ENCODE measurements at regions not wholly inside any gene's neighbourhood (a gene's known extent, or its start where the extent isn't known, plus 50 kb on each side); places are given as distances from the start of the nearest gene placed in this dataset.
"Not testable (repeated sequence)": the region's sequence is repeated elsewhere in the genome, so short reads cannot be mapped to it uniquely, and the experiment has no call there.

GRCh38 chr19:30066781-30067759, 125.0 kb downstream of the URI1 start:
- DNase-seq (ENCODE audit: low read depth in 2 of 2): no peak

GRCh38 chr19:30067956-30068506, 126.0 kb downstream of the URI1 start:
- not testable (repeated sequence) for DNase-seq (ENCODE audit: low read depth in 2 of 2)

GRCh38 chr19:30068528-30069395, 126.7 kb downstream of the URI1 start:
- DNase-seq (ENCODE audit: low read depth in 2 of 2): no peak

GRCh38 chr19:30069535-30070197, 127.6 kb downstream of the URI1 start:
- no peak for DNase-seq (ENCODE audit: low read depth in 2 of 2)

- no peak for DNase-seq (ENCODE audit: low read depth in 2 of 2)
Measured at GRCh38 chr19:30070198-30070967, 128.3 kb downstream of the URI1 start.

GRCh38 chr19:30070968-30071632, 129.1 kb downstream of the URI1 start:
- DNase-seq (ENCODE audit: low read depth in 2 of 2): no peak

- no peak for DNase-seq (ENCODE audit: low read depth in 2 of 2)
Measured at GRCh38 chr19:30071871-30072270, 129.8 kb downstream of the URI1 start.

- no peak for DNase-seq (ENCODE audit: low read depth in 2 of 2)
Measured at GRCh38 chr19:30073152-30074000, 131.3 kb downstream of the URI1 start.

GRCh38 chr19:30074096-30074495, 132.1 kb downstream of the URI1 start:
- DNase-seq (ENCODE audit: low read depth in 2 of 2): no peak

- DNase-seq (ENCODE audit: low read depth in 2 of 2): no peak
Measured at GRCh38 chr19:30074741-30075715, 133.0 kb downstream of the URI1 start.

GRCh38 chr19:30076101-30076551, 134.1 kb downstream of the URI1 start:
- DNase-seq (ENCODE audit: low read depth in 2 of 2): no peak

- DNase-seq (ENCODE audit: low read depth in 2 of 2): no peak
Measured at GRCh38 chr19:30076751-30077670, 135.0 kb downstream of the URI1 start.

GRCh38 chr19:30077851-30078355, 135.9 kb downstream of the URI1 start:
- no peak for DNase-seq (ENCODE audit: low read depth in 2 of 2)

GRCh38 chr19:30078381-30078910, 136.4 kb downstream of the URI1 start:
- no peak for DNase-seq (ENCODE audit: low read depth in 2 of 2)

- DNase-seq (ENCODE audit: low read depth in 2 of 2): no peak
Measured at GRCh38 chr19:30079200-30079599, 137.2 kb downstream of the URI1 start.

GRCh38 chr19:30082168-30082567, 140.1 kb downstream of the URI1 start:
- DNase-seq (ENCODE audit: low read depth in 2 of 2): no peak

All from stimulated activated CD8-positive, alpha-beta memory T cell treated with anti-CD3 and anti-CD28 coated beads, Interleukin-15, amount 100 ng/mL, for 48 hours (primary cell).